Psoas muscle (tissue), 7 donors: ENCODE measurements at regions not wholly inside any gene's neighbourhood (a gene's known extent, or its start where the extent isn't known, plus 50 kb on each side); places are given as distances from the start of the nearest gene placed in this dataset.
"Not testable (repeated sequence)": the region's sequence is repeated elsewhere in the genome, so short reads cannot be mapped to it uniquely, and the experiment has no call there.

ENCODE experiments used
- ATAC-seq, 4 donors: fragments of 200-7000 bp; cut with Tn5 transposase; one replicate each; pipeline ENCODE4 v1.9.1; 2020; ENCODE audit warnings: moderate library complexity in 3 of 4, mild to moderate bottlenecking in 2 of 4
- DNase-seq, 2 donors: peaks; one replicate each; pipeline ENCODE4 v3.0.0-alpha.2; 2020
- H3K27ac ChIP-seq: fragments of 200-600 bp; one replicate; pipeline ENCODE4 v1.8.0; 2022
- H3K27me3 ChIP-seq, 3 donors: fragments of 200-600 bp in 1 of 3; one replicate each; pipeline versions ENCODE4 v1.6.1 to v1.8.0; 2013 to 2022; ENCODE audit warnings: low read length in 2 of 3, mild to moderate bottlenecking in 2 of 3, moderate library complexity in 1 of 3; ENCODE audit not compliant: insufficient read depth in 3 of 3
- H3K36me3 ChIP-seq, 2 donors: fragments of 200-600 bp in 1 of 2; one replicate each; pipeline versions ENCODE4 v1.6.1 to v1.8.0; 2013 to 2022; ENCODE audit warnings: low read depth in 1 of 2, mild to moderate bottlenecking in 1 of 2, moderate library complexity in 1 of 2; ENCODE audit not compliant: insufficient read depth in 1 of 2
- H3K4me1 ChIP-seq: fragments of 200-600 bp; one replicate; pipeline ENCODE4 v1.8.0; 2022
- H3K4me3 ChIP-seq: fragments of 200-600 bp; one replicate; pipeline ENCODE4 v1.8.0; 2022; ENCODE audit warnings: mild to moderate bottlenecking
- H3K9me3 ChIP-seq: fragments of 200-600 bp; one replicate; pipeline ENCODE4 v1.8.0; 2022
- WGBS, 3 donors: extraction: QIAGEN DNeasy Blood & Tissue Kit; methylation state at CpG; one replicate each; pipeline versions ENCODE4 v1.1.6 to v1.1.7; 2013; 5-methylcytosine and 5-hydroxymethylcytosine counted together
- intact Hi-C, 2 donors: fragments of 100-400 bp; cut with DNase I; formaldehyde crosslinking; loops; one replicate each; pipeline versions ENCODE4 v1.11.0 to v1.14.2; 2022
- TF ChIP-seq, protein P1 (sequence below): fragments of 200-600 bp; IDR thresholded peaks from one replicate; pipeline ENCODE4 v1.8.0; 2022; ENCODE audit warnings: antibody characterized with exemption
- donor health status: healthy with polysubstance abuse.
- donor health status: DM: no; HTN: no; CAD: no; lungs with moderate emphysema.
- donor health status: Bipolar disorder and iron deficiency.
- donor health status: healthy.
- donor health status: DM: yes; HTN: yes; CAD: no.
- donor health status: DM: no; HTN: no; CAD: no.
- donor health status: DM: yes; HTN: yes; CAD: no.

- intact Hi-C loops, result no loop called here
- Histone ChIP-seq H3K4me3 (no peak overlapping the region), H3K9me3 (no peaks in the 10 kb centered on the region), H3K27me3 (no peaks in the 10 kb centered on the region), H3K36me3 (no peaks in the 10 kb centered on the region), H3K4me1 (no peaks in the 10 kb centered on the region), H3K27ac (no peak overlapping the region)
- no peak for DNase-seq
- ATAC-seq, result no peak
- WGBS, 3 donors, result 63 to 79% (median 72%) methylated on average over 1 of the region's 1 CpG
- TF ChIP-seq, protein P1, sequence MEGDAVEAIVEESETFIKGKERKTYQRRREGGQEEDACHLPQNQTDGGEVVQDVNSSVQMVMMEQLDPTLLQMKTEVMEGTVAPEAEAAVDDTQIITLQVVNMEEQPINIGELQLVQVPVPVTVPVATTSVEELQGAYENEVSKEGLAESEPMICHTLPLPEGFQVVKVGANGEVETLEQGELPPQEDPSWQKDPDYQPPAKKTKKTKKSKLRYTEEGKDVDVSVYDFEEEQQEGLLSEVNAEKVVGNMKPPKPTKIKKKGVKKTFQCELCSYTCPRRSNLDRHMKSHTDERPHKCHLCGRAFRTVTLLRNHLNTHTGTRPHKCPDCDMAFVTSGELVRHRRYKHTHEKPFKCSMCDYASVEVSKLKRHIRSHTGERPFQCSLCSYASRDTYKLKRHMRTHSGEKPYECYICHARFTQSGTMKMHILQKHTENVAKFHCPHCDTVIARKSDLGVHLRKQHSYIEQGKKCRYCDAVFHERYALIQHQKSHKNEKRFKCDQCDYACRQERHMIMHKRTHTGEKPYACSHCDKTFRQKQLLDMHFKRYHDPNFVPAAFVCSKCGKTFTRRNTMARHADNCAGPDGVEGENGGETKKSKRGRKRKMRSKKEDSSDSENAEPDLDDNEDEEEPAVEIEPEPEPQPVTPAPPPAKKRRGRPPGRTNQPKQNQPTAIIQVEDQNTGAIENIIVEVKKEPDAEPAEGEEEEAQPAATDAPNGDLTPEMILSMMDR, result no peak
These were observed 1523.7 kb upstream of the ADGRL3 start for GRCh38 chr4:59676389-59676788.

GRCh38 chr4:59676992-59677391 lies 1523.1 kb upstream of the ADGRL3 start:
- 69 to 71% (median 70%) methylated on average over 2 of the region's 2 CpGs for WGBS, 3 donors

DNA sequence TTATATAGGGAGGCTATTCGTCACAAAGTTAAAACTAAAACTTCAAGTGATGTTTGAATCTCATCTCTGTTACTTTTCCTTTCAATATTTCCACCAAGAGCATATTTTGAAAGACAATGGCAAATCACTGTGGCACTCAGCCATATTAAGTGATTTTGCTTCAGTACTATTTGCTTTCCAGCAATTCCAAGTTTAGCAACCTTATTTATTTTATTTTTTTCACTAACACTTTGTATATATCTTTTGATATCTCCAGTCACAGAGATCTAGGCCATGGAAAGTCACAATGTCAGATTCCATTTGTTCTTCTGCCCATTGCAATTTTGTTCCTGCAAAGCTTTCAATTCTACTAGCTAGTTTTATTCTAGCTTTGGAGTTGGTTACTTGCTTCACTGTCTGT lies 1514.5 kb upstream of the ADGRL3 start:
- no peak overlapping the region for H3K4me3 ChIP-seq
- no peak for ATAC-seq
- no peak for DNase-seq
- no peaks in the 10 kb centered on the region for H3K36me3 ChIP-seq
- no peaks in the 10 kb centered on the region for H3K9me3 ChIP-seq
- no peaks in the 10 kb centered on the region for H3K4me1 ChIP-seq
- H3K27me3 ChIP-seq, result no peaks in the 10 kb centered on the region
- 80 to 84% (median 81%) methylated on average over 1 of the region's 1 CpG for WGBS, 3 donors
- TF ChIP-seq, protein P1, result no peak
- H3K27ac ChIP-seq, result no peak overlapping the region
- intact Hi-C loops, result no loop called here

More at GRCh38 chr4:59676992-59677391, 1523.1 kb upstream of the ADGRL3 start:
- intact Hi-C loops, H3K4me1 ChIP-seq, DNase-seq, H3K9me3 ChIP-seq, H3K4me3 ChIP-seq, ATAC-seq, H3K36me3 ChIP-seq, H3K27ac ChIP-seq, H3K27me3 ChIP-seq: not testable (repeated sequence)

- H3K27ac ChIP-seq, result no peak overlapping the region
- no peaks in the 10 kb centered on the region for H3K27me3 ChIP-seq
- DNase-seq, result no peak
- TF ChIP-seq, protein P1, result no peak
- intact Hi-C loops, result no loop called here
- H3K4me3 ChIP-seq, result no peak overlapping the region
- no peaks in the 10 kb centered on the region for H3K36me3 ChIP-seq
- no peaks in the 10 kb centered on the region for H3K4me1 ChIP-seq
- no peaks in the 10 kb centered on the region for H3K9me3 ChIP-seq
- WGBS, 3 donors, result 58 to 66% (median 63%) methylated on average over 6 of the region's 6 CpGs
- no peak for ATAC-seq
These were observed 1511.0 kb upstream of the ADGRL3 start for GRCh38 chr4:59689149-59689548.

- H3K4me1 ChIP-seq, result no peaks in the 10 kb centered on the region
- no peak for ATAC-seq
- intact Hi-C loops, result no loop called here
- H3K4me3 ChIP-seq, result no peak overlapping the region
- no peaks in the 10 kb centered on the region for H3K9me3 ChIP-seq
- WGBS, 3 donors, result 84 to 85% (median 85%) methylated on average over 5 of the region's 5 CpGs
- DNase-seq, result no peak
- TF ChIP-seq, protein P1, result no peak
- H3K27me3 ChIP-seq, result no peaks in the 10 kb centered on the region
- H3K27ac ChIP-seq, result no peak overlapping the region
- H3K36me3 ChIP-seq, result no peaks in the 10 kb centered on the region
These were observed 1504.6 kb upstream of the ADGRL3 start for GRCh38 chr4:59695355-59696053.
